ENCODE measurements at regions not wholly inside any gene's neighbourhood (a gene's known extent, or its start where the extent isn't known, plus 50 kb on each side); places are given as distances from the start of the nearest gene placed in this dataset.
"Not testable (repeated sequence)": the region's sequence is repeated elsewhere in the genome, so short reads cannot be mapped to it uniquely, and the experiment has no call there.

DNA sequence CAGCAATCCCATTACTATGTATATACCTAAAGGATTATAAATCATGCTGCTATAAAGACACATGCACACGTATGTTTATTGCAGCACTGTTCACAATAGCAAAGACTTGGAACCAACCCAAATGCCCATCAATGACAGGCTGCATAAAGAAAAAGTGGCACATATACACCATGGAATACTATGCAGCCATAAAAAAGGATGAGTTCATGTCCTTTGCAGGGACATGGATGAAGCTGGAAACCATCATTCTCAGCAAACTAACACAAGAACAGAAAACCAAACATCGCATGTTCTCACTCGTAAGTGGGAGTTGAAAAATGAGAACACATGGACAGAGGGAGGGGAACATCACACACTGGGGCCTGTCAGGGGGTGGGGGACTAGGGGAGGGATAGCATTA is 71.2 kb upstream of the GPRC5B start:
- H3K4me1 ChIP-seq (ENCODE audit: control insufficient read depth, insufficient read depth, low read length); POLR2A ChIA-PET; H3K27ac ChIP-seq (ENCODE audit: extremely low read depth, low read depth, low read length); H3K9me3 ChIP-seq (ENCODE audit: control insufficient read depth, insufficient read depth, low read depth, low read length); H3K36me3 ChIP-seq (ENCODE audit: control insufficient read depth in 2 of 2, insufficient read depth in 1 of 2, low read length in 2 of 2); H3K4me3 ChIP-seq (ENCODE audit: low read depth, low read length): not testable (repeated sequence)
- CTCF ChIA-PET = interaction anchor here (1.6 to 3.2 kb wide), 2 partner anchors 48 to 345 kb away, joined by 7 to 12 read pairs; no protein-coding TSS in a partner anchor
- TF ChIP-seq ZNF146 (tag by site-specific recombination; IDR thresholded peaks at IDR 0.05) = peak; percentile 91

DNA sequence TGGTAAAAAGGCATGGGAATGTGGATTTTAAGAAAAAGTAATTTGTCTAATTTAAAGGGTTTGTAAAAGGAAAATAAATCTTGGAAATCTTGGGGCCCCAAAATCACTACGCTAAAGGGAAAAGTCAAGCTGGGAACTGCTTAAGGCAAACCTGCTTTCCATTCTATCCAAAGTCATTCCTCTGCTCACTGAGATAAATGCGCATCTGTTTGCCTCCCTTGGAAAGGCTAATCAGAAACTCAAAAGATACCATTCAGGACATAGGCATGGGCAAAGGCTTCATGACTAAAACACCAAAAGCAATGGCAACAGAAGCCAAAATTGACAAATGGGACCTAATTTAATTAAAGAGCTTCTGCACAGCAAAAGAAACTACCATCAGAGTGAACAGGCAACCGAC is 70.4 kb upstream of the GPRC5B start:
- CTCF ChIA-PET = interaction anchor here (1.3 to 1.6 kb wide), 2 partner anchors 48 to 345 kb away, joined by 4 to 7 read pairs; no protein-coding TSS in a partner anchor
- H3K9me3 ChIP-seq (ENCODE audit: control insufficient read depth, insufficient read depth, low read depth, low read length); H3K36me3 ChIP-seq (ENCODE audit: control insufficient read depth in 2 of 2, insufficient read depth in 1 of 2, low read length in 2 of 2); H3K4me3 ChIP-seq (ENCODE audit: low read depth, low read length); H3K27ac ChIP-seq (ENCODE audit: extremely low read depth, low read depth, low read length); POLR2A ChIA-PET; H3K4me1 ChIP-seq (ENCODE audit: control insufficient read depth, insufficient read depth, low read length): not testable (repeated sequence)

DNA sequence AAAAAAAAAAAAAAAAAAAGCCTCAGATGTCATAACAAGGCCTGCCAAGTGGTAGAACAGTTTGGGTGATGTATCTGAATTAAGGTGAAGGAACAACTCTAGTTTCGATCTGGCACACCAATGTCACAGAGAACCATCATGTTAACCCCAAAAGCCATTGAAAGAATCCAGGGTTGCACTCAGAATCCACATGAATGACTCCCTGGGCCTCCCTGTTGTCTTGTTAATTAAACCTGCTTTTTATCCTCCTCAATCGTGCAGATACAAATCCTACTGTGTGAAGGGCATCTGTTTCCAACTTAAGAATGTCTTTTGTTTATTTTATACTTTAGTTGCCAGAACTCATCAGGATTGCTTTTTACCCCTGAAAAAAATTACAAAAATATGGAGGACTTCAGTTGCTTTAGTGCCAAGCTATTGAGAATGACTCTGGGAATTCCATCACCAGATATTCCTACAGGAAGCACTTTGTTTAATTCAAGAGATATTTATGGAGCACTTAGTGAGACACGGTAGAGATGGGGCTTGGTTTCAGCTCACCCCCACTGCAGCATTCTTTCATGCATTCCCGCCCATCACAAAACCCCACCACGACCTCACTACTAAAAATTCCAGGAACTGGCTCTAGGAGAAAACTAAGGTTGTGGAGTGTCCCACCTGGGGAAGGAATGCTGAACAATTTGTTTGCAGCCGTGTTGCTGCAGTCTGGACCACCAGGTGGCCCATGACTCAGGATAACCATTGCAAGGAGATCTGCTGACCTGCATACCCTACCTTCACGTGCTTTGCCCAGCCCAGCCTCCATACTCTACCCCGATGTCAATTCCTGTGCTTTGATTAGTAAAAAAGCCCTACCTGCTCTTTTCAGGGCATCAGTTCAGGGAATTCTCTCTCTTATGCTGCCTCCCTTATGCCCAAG is 63.8 kb upstream of the GPRC5B start:
- CTCF ChIA-PET = no interaction called here
- POLR2A ChIA-PET = no interaction called here
- H3K27ac ChIP-seq (ENCODE audit: extremely low read depth, low read depth, low read length) = no peak overlapping the region
- H3K36me3 ChIP-seq (ENCODE audit: control insufficient read depth in 2 of 2, insufficient read depth in 1 of 2, low read length in 2 of 2) = no peaks in the 10 kb centered on the region
- TF ChIP-seq, protein P1, sequence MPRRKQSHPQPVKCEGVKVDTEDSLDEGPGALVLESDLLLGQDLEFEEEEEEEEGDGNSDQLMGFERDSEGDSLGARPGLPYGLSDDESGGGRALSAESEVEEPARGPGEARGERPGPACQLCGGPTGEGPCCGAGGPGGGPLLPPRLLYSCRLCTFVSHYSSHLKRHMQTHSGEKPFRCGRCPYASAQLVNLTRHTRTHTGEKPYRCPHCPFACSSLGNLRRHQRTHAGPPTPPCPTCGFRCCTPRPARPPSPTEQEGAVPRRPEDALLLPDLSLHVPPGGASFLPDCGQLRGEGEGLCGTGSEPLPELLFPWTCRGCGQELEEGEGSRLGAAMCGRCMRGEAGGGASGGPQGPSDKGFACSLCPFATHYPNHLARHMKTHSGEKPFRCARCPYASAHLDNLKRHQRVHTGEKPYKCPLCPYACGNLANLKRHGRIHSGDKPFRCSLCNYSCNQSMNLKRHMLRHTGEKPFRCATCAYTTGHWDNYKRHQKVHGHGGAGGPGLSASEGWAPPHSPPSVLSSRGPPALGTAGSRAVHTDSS (tag by site-specific recombination; IDR thresholded peaks at IDR 0.05) = no peak
- TF ChIP-seq ZNF521 (tag by site-specific recombination; IDR thresholded peaks at IDR 0.05) = no peak
- no peak for TF ChIP-seq SP3 (tag by site-specific recombination; IDR thresholded peaks at IDR 0.05)
- no peak for TF ChIP-seq SETDB1 (IDR thresholded peaks at IDR 0.05; ENCODE audit: insufficient read length, low read length)
- TF ChIP-seq, protein P2, sequence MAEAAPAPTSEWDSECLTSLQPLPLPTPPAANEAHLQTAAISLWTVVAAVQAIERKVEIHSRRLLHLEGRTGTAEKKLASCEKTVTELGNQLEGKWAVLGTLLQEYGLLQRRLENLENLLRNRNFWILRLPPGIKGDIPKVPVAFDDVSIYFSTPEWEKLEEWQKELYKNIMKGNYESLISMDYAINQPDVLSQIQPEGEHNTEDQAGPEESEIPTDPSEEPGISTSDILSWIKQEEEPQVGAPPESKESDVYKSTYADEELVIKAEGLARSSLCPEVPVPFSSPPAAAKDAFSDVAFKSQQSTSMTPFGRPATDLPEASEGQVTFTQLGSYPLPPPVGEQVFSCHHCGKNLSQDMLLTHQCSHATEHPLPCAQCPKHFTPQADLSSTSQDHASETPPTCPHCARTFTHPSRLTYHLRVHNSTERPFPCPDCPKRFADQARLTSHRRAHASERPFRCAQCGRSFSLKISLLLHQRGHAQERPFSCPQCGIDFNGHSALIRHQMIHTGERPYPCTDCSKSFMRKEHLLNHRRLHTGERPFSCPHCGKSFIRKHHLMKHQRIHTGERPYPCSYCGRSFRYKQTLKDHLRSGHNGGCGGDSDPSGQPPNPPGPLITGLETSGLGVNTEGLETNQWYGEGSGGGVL (tag by site-specific recombination; IDR thresholded peaks at IDR 0.05) = no peak
- no peaks in the 10 kb centered on the region for H3K4me1 ChIP-seq (ENCODE audit: control insufficient read depth, insufficient read depth, low read length)
- no peak overlapping the region for H3K4me3 ChIP-seq (ENCODE audit: low read depth, low read length)
- H3K9me3 ChIP-seq (ENCODE audit: control insufficient read depth, insufficient read depth, low read depth, low read length) = no peaks in the 10 kb centered on the region

DNA sequence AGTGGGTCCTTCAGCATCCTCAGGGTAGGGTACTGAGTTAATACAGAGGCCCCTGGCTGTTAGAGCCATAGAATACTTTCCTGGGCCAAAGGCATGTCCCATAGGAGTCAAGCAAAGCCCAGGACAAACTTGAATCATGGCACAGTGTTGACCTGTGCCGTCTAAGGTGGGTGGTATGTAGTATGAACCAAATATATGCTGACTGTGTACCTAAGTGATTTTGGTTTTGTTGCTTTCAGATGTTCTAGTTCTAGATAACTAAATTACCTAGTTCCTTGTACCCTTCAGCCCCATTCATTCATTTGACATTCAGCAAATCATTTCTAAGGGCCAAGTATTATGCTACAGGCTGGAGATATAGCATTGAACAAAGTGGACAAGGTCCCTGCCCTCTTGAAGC is 61.3 kb upstream of the GPRC5B start:
- Histone ChIP-seq H3K4me1 (ENCODE audit: control insufficient read depth, insufficient read depth, low read length) (no peaks in the 10 kb centered on the region), H3K36me3 (ENCODE audit: control insufficient read depth in 2 of 2, insufficient read depth in 1 of 2, low read length in 2 of 2) (no peaks in the 10 kb centered on the region), H3K4me3 (ENCODE audit: low read depth, low read length) (no peak overlapping the region), H3K27ac (ENCODE audit: extremely low read depth, low read depth, low read length) (no peak overlapping the region), H3K9me3 (ENCODE audit: control insufficient read depth, insufficient read depth, low read depth, low read length) (no peaks in the 10 kb centered on the region)
- CTCF ChIA-PET = no interaction called here
- POLR2A ChIA-PET = no interaction called here
- TF ChIP-seq, protein P3, sequence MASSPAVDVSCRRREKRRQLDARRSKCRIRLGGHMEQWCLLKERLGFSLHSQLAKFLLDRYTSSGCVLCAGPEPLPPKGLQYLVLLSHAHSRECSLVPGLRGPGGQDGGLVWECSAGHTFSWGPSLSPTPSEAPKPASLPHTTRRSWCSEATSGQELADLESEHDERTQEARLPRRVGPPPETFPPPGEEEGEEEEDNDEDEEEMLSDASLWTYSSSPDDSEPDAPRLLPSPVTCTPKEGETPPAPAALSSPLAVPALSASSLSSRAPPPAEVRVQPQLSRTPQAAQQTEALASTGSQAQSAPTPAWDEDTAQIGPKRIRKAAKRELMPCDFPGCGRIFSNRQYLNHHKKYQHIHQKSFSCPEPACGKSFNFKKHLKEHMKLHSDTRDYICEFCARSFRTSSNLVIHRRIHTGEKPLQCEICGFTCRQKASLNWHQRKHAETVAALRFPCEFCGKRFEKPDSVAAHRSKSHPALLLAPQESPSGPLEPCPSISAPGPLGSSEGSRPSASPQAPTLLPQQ (tag by site-specific recombination; IDR thresholded peaks at IDR 0.05) = no peak
- TF ChIP-seq ZNF184 (tag by site-specific recombination; IDR thresholded peaks at IDR 0.05) = no peak
- no peak for TF ChIP-seq ZNF169 (tag by site-specific recombination; IDR thresholded peaks at IDR 0.05)
- TF ChIP-seq ZNF555 (tag by site-specific recombination; conservative IDR thresholded peaks at IDR 0.05) = no peak
- no peak for TF ChIP-seq ZNF585B (tag by site-specific recombination; IDR thresholded peaks at IDR 0.05)
- TF ChIP-seq ZNF157 (tag by site-specific recombination; IDR thresholded peaks at IDR 0.05) = no peak
- no peak for TF ChIP-seq ZNF23 (tag by site-specific recombination; IDR thresholded peaks at IDR 0.05; ENCODE audit: borderline replicate concordance)
- TF ChIP-seq, protein P1 (tag by site-specific recombination; IDR thresholded peaks at IDR 0.05) = no peak
- no peak for TF ChIP-seq ZBTB17 (tag by site-specific recombination; IDR thresholded peaks at IDR 0.05)
- TF ChIP-seq ZNF792 (tag by site-specific recombination; IDR thresholded peaks at IDR 0.05) = no peak
- no peak for TF ChIP-seq ZNF292 (tag by site-specific recombination; IDR thresholded peaks at IDR 0.05; ENCODE audit: borderline replicate concordance, low read depth)
- no peak for TF ChIP-seq ZNF626 (tag by site-specific recombination; IDR thresholded peaks at IDR 0.05)
- TF ChIP-seq PRDM1 (tag by site-specific recombination; IDR thresholded peaks at IDR 0.05) = no peak
- no peak for TF ChIP-seq SETDB1 (IDR thresholded peaks at IDR 0.05; ENCODE audit: insufficient read length, low read length)
- no peak for TF ChIP-seq ZNF530 (tag by site-specific recombination; IDR thresholded peaks at IDR 0.05; ENCODE audit: low read depth)
- TF ChIP-seq ZNF561 (tag by site-specific recombination; IDR thresholded peaks at IDR 0.05; ENCODE audit: borderline replicate concordance) = no peak

Data from HEK293 (cell line).